ENCODE measurements at regions not wholly inside any gene's neighbourhood (a gene's known extent, or its start where the extent isn't known, plus 50 kb on each side); places are given as distances from the start of the nearest gene placed in this dataset.

DNA sequence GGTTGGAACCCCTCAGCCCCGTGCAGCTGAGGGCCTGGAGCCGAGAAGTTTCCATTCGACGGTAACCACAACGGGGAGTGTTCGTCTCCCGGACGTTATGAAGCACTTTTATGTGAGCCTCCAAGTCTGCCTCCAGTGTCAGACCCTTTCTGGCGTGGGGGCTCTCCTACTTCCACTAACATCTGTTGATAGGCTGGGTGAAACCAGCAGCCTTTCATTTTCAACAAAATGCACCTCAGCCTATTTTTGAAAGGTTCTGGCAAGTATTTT is 257.4 kb downstream of the THBS2 start:
- DNase-seq (no peak), ATAC-seq (ENCODE audit: low read depth) (no peak)
- Histone ChIP-seq H3K79me1 (ENCODE audit: low read depth in 1 of 2, low read length in 2 of 2) (no peaks in the 10 kb centered on the region), H3K4ac (ENCODE audit: low read depth, low read length) (no peak overlapping the region), H3K9ac (ENCODE audit: low read depth, low read length) (no peak overlapping the region), H2BK120ac (ENCODE audit: low read depth, low read length) (no peak overlapping the region), H3K36me3 (ENCODE audit: control insufficient read depth, insufficient read depth, low read length) (no peaks in the 10 kb centered on the region), H3K56ac (ENCODE audit: extremely low read depth, insufficient read depth, low read length) (no peak overlapping the region), H4K8ac (ENCODE audit: low read depth in 2 of 2, low read length in 2 of 2) (no peak overlapping the region), H3K9me1 (ENCODE audit: insufficient read depth, low read length) (no peaks in the 10 kb centered on the region), H3K23ac (ENCODE audit: low read depth, low read length) (no peak overlapping the region), H2AK5ac (ENCODE audit: low read depth, low read length) (no peak overlapping the region), H2BK15ac (ENCODE audit: low read depth, low read length) (no peak overlapping the region), H4K5ac (ENCODE audit: low read depth, low read length) (no peak overlapping the region), H3K4me3 (ENCODE audit: insufficient read depth, low read depth, low read length) (no peak overlapping the region), H2BK5ac (ENCODE audit: low read depth, low read length, poor library complexity, severe bottlenecking) (no peak overlapping the region), H3K27ac (ENCODE audit: insufficient read depth, low read length) (no peak overlapping the region), H3K27me3 (ENCODE audit: control insufficient read depth, insufficient read depth, low read length) (no peaks in the 10 kb centered on the region; the same call in 1 of the 2 replicates), H3K4me1 (ENCODE audit: control insufficient read depth, insufficient read depth, low read length) (no peaks in the 10 kb centered on the region), H3K9me3 (ENCODE audit: control insufficient read depth, insufficient read depth, low read length) (no peaks in the 10 kb centered on the region), H2AFZ (replicated peaks; ENCODE audit: low read length, poor library complexity) (no peak overlapping the region), H3K14ac (replicated peaks; ENCODE audit: low read depth, low read length) (no peak overlapping the region), H4K91ac (ENCODE audit: insufficient read depth, low read depth, low read length) (no peak overlapping the region), H3K18ac (ENCODE audit: low read depth, low read length) (no peak overlapping the region), H4K20me1 (ENCODE audit: insufficient read depth, low read length) (no peaks in the 10 kb centered on the region), H2AK9ac (replicated peaks; ENCODE audit: low read depth, low read length, poor library complexity) (no peak overlapping the region), H2BK20ac (ENCODE audit: low read depth, low read length) (no peak overlapping the region), H3K4me2 (ENCODE audit: low read depth, low read length) (no peak overlapping the region)
- dilution Hi-C loops (cut with HindIII; ENCODE audit: low sequenced_read_pairs, unreplicated experiment), result no loop called here
- TF ChIP-seq RCOR1 (IDR thresholded peaks at IDR 0.05; ENCODE audit: insufficient replicate concordance, low read length) (no peak), RFX5 (IDR thresholded peaks at IDR 0.05; ENCODE audit: low read depth, low read length) (no peak), POLR2A (IDR thresholded peaks at IDR 0.05; ENCODE audit: low read depth, low read length) (no peak)
- in situ Hi-C loops (cut with MboI; ENCODE audit: low sequenced_read_pairs), result no loop called here
- CTCF ChIA-PET, result no interaction called here
- POLR2A ChIA-PET (ENCODE audit: unreplicated experiment), result no interaction called here
- intact Hi-C loops (cut with micrococcal nuclease), result no loop called here
- WGBS, 2 experiments (ENCODE audit: extremely low coverage in 2 of 2, insufficient read length in 1 of 2), result 88% methylated on average over 6 of the region's 9 CpGs; no CpG with 5 or more reads in 1 of the 2 experiments
- BruUV-seq (replicated peaks), result no TSS peak
